Neuronal stem cell (in vitro differentiated cells): ENCODE measurements at regions not wholly inside any gene's neighbourhood (a gene's known extent, or its start where the extent isn't known, plus 50 kb on each side); places are given as distances from the start of the nearest gene placed in this dataset.
"Not testable (repeated sequence)": the region's sequence is repeated elsewhere in the genome, so short reads cannot be mapped to it uniquely, and the experiment has no call there.

Source experiments
- DNase-seq: peaks from one replicate; pipeline ENCODE4 v3.0.0-alpha.2; 2013; ENCODE audit warnings: low spot score
- H2AFZ ChIP-seq: one replicate; pipeline ENCODE4 v1.6.1; 2013; ENCODE audit warnings: mild to moderate bottlenecking, low read length, inconsistent platforms
- H2AK5ac ChIP-seq: 2 replicates; pipeline ENCODE4 v1.6.1; 2013; ENCODE audit warnings: low read depth, mild to moderate bottlenecking, inconsistent platforms, low read length, moderate library complexity, mixed read lengths
- H2BK120ac ChIP-seq: 2 replicates; pipeline ENCODE4 v1.6.1; 2013; ENCODE audit warnings: low read depth, mild to moderate bottlenecking, inconsistent platforms, low read length, moderate library complexity, mixed read lengths
- H2BK12ac ChIP-seq: one replicate; pipeline ENCODE4 v1.6.1; 2013; ENCODE audit warnings: low read length, inconsistent platforms
- H2BK15ac ChIP-seq: 2 replicates; pipeline ENCODE4 v1.6.1; 2013; ENCODE audit warnings: mild to moderate bottlenecking, low read length, inconsistent platforms, mixed read lengths
- H2BK5ac ChIP-seq: one replicate; pipeline ENCODE4 v1.6.1; 2013; ENCODE audit warnings: inconsistent platforms, mild to moderate bottlenecking, low read length, moderate library complexity
- H3K14ac ChIP-seq: one replicate; pipeline ENCODE4 v1.6.1; 2013; ENCODE audit warnings: low read length, inconsistent platforms
- H3K18ac ChIP-seq: 2 replicates; pipeline ENCODE4 v1.6.1; 2013; ENCODE audit warnings: low read length, inconsistent platforms
- H3K23ac ChIP-seq: 2 replicates; pipeline ENCODE4 v1.6.1; 2013; ENCODE audit warnings: low read depth, mild to moderate bottlenecking, mixed read lengths, low read length, inconsistent platforms; ENCODE audit not compliant: poor library complexity
- H3K27ac ChIP-seq: replicated peaks from 3 replicates; pipeline ENCODE4 v1.5.1; 2013; ENCODE audit warnings: low read length, inconsistent platforms
- H3K27me3 ChIP-seq, 3 experiments: 2 replicates each; pipeline ENCODE4 v1.6.1; 2013; ENCODE audit warnings: low read length in 3 of 3, mild to moderate bottlenecking in 2 of 3, inconsistent platforms in 1 of 3, low read depth in 1 of 3, mixed read lengths in 1 of 3, moderate library complexity in 1 of 3; ENCODE audit not compliant: control insufficient read depth in 3 of 3, insufficient read depth in 3 of 3
- H3K36me3 ChIP-seq, 2 donors: replicated peaks in 1 of 2; 2 replicates each; pipeline ENCODE4 v1.6.1; 2013; ENCODE audit warnings: low read length in 2 of 2; ENCODE audit not compliant: control insufficient read depth in 2 of 2, insufficient read depth in 2 of 2
- H3K4ac ChIP-seq: 2 replicates; pipeline ENCODE4 v1.6.1; 2013; ENCODE audit warnings: inconsistent platforms, mild to moderate bottlenecking, low read length, moderate library complexity
- H3K4me1 ChIP-seq, 2 donors: 1 replicate in 1 of 2; 2 replicates in 1 of 2; pipeline ENCODE4 v1.6.1; 2013; ENCODE audit warnings: low read length in 2 of 2, low read depth in 1 of 2; ENCODE audit not compliant: control insufficient read depth in 2 of 2, insufficient read depth in 1 of 2
- H3K4me2 ChIP-seq: one replicate; pipeline ENCODE4 v1.6.1; 2013; ENCODE audit warnings: mild to moderate bottlenecking, low read length, inconsistent platforms; ENCODE audit not compliant: insufficient read depth, poor library complexity, severe bottlenecking
- H3K4me3 ChIP-seq, 2 donors: 2 replicates each; pipeline ENCODE4 v1.5.1; 2013; ENCODE audit warnings: low read length in 2 of 2, mild to moderate bottlenecking in 2 of 2, inconsistent platforms in 1 of 2, moderate library complexity in 1 of 2
- H3K79me1 ChIP-seq: one replicate; pipeline ENCODE4 v1.6.1; 2013; ENCODE audit warnings: low read depth, mild to moderate bottlenecking, inconsistent platforms, low read length, moderate library complexity
- H3K9ac ChIP-seq: one replicate; pipeline ENCODE4 v1.6.1; 2013; ENCODE audit warnings: mild to moderate bottlenecking, low read depth, low read length, inconsistent platforms; ENCODE audit not compliant: poor library complexity
- H3K9me3 ChIP-seq, 2 donors: replicated peaks in 1 of 2; 2 replicates each; pipeline versions ENCODE3 to v1.6.1; 2013; ENCODE audit warnings: low read length in 2 of 2, mild to moderate bottlenecking in 2 of 2, inconsistent platforms in 1 of 2, low read depth in 1 of 2, mixed read lengths in 1 of 2, moderate library complexity in 1 of 2; ENCODE audit not compliant: control insufficient read depth in 2 of 2, insufficient read depth in 1 of 2
- H4K8ac ChIP-seq: one replicate; pipeline ENCODE4 v1.6.1; 2013; ENCODE audit warnings: low read depth, mild to moderate bottlenecking, inconsistent platforms, low read length, moderate library complexity
- H4K91ac ChIP-seq: one replicate; pipeline ENCODE4 v1.6.1; 2013; ENCODE audit warnings: low read length, low read depth, mild to moderate bottlenecking, inconsistent platforms; ENCODE audit not compliant: poor library complexity
- WGBS, 2 donors: extraction: QIAGEN DNeasy Blood & Tissue Kit; methylation state at CpG; one replicate each; pipeline ENCODE4 v1.1.7; 2013; ENCODE audit warnings: missing lambda C conversion rate in 2 of 2, mixed read lengths in 1 of 2; ENCODE audit not compliant: insufficient read length in 2 of 2, insufficient replicate concordance in 1 of 2; ENCODE audit errors: extremely low coverage in 2 of 2; 5-methylcytosine and 5-hydroxymethylcytosine counted together

GRCh38 chr22:40094485-40094884, 83.2 kb upstream of the TNRC6B start:
- no peak overlapping the region for H3K23ac ChIP-seq
- H2BK15ac ChIP-seq = no peak overlapping the region
- H3K14ac ChIP-seq = no peak overlapping the region
- H3K36me3 ChIP-seq = no peaks in the 10 kb centered on the region
- no peaks in the 10 kb centered on the region for H3K27me3 ChIP-seq
- H3K9ac ChIP-seq = no peak overlapping the region
- no peak overlapping the region for H3K4ac ChIP-seq
- H4K8ac ChIP-seq = no peak overlapping the region
- peaks cover 2% of the 10 kb centered on the region for H3K79me1 ChIP-seq
- H2BK5ac ChIP-seq = no peak overlapping the region
- no peak overlapping the region for H2BK120ac ChIP-seq
- peaks cover 2 to 3% of the 10 kb centered on the region in 2 donors for H3K9me3 ChIP-seq
- H3K18ac ChIP-seq = no peak overlapping the region
- no peak overlapping the region for H4K91ac ChIP-seq
- H3K4me2 ChIP-seq = no peak overlapping the region
- H3K4me1 ChIP-seq = peaks cover 0 to 1% of the 10 kb centered on the region in 2 donors
- no peak overlapping the region for H2AFZ ChIP-seq
- no peak overlapping the region for H2AK5ac ChIP-seq
- no peak overlapping the region for H3K27ac ChIP-seq
- no CpG with 5 or more reads among the region's 1 CpG for WGBS, 2 donors
- no peak for DNase-seq
- H2BK12ac ChIP-seq = no peak overlapping the region
- no peak overlapping the region for H3K4me3 ChIP-seq

- not testable (repeated sequence) for H3K18ac ChIP-seq, H2AFZ ChIP-seq, DNase-seq, H3K4ac ChIP-seq, H3K14ac ChIP-seq, H3K4me2 ChIP-seq, H3K27ac ChIP-seq, H3K27me3 ChIP-seq, H3K4me1 ChIP-seq, H3K9ac ChIP-seq, H2BK120ac ChIP-seq, H3K36me3 ChIP-seq, H2BK5ac ChIP-seq, H2AK5ac ChIP-seq, H2BK12ac ChIP-seq, H3K79me1 ChIP-seq, H2BK15ac ChIP-seq, H3K4me3 ChIP-seq, H4K8ac ChIP-seq, H3K23ac ChIP-seq, H4K91ac ChIP-seq, H3K9me3 ChIP-seq
- WGBS, 2 donors = no CpG with 5 or more reads among the region's 7 CpGs
Observed at GRCh38 chr22:40099887-40100286, 77.8 kb upstream of the TNRC6B start.

GRCh38 chr22:40105755-40106154, 72.0 kb upstream of the TNRC6B start:
- Histone ChIP-seq H4K91ac (no peak overlapping the region), H3K14ac (no peak overlapping the region), H3K27ac (no peak overlapping the region), H3K9ac (no peak overlapping the region), H2BK5ac (no peak overlapping the region), H3K4ac (no peak overlapping the region), H3K27me3 (no peaks in the 10 kb centered on the region), H3K36me3 (no peaks in the 10 kb centered on the region), H3K4me2 (no peak overlapping the region), H3K4me3 (no peak overlapping the region), H3K79me1 (no peaks in the 10 kb centered on the region), H2BK120ac (no peak overlapping the region), H2BK12ac (no peak overlapping the region), H4K8ac (no peak overlapping the region), H2BK15ac (no peak overlapping the region), H3K9me3 (no peaks in the 10 kb centered on the region), H2AFZ (no peak overlapping the region), H3K18ac (no peak overlapping the region), H3K4me1 (peaks cover 3 to 8% of the 10 kb centered on the region in 2 donors), H3K23ac (no peak overlapping the region), H2AK5ac (no peak overlapping the region)
- DNase-seq = no peak
- no CpG with 5 or more reads among the region's 3 CpGs for WGBS, 2 donors

GRCh38 chr22:40107244-40107643, 70.5 kb upstream of the TNRC6B start:
- Histone ChIP-seq H2AFZ (no peak overlapping the region), H2BK5ac (no peak overlapping the region), H2BK12ac (no peak overlapping the region), H3K27ac (no peak overlapping the region), H3K14ac (no peak overlapping the region), H3K36me3 (no peaks in the 10 kb centered on the region), H4K8ac (no peak overlapping the region), H3K18ac (no peak overlapping the region), H3K4me2 (no peak overlapping the region), H3K4ac (no peak overlapping the region), H3K4me3 (no peak overlapping the region), H3K79me1 (no peaks in the 10 kb centered on the region), H2BK120ac (no peak overlapping the region), H3K4me1 (peaks cover 0 to 5% of the 10 kb centered on the region in 2 donors), H3K9ac (no peak overlapping the region), H4K91ac (no peak overlapping the region), H3K27me3 (no peaks in the 10 kb centered on the region), H3K9me3 (no peaks in the 10 kb centered on the region), H3K23ac (no peak overlapping the region), H2BK15ac (no peak overlapping the region), H2AK5ac (no peak overlapping the region)
- no CpG with 5 or more reads among the region's 1 CpG for WGBS, 2 donors
- DNase-seq = no peak
